Lung (tissue), 11 donors: ENCODE measurements at regions not wholly inside any gene's neighbourhood (a gene's known extent, or its start where the extent isn't known, plus 50 kb on each side); places are given as distances from the start of the nearest gene placed in this dataset.
A peak's percentile ranks its signal among the peaks of the same experiment; 100 is the strongest.

Experiments
- ATAC-seq: fragments of 200-7000 bp; cut with Tn5 transposase; one replicate; pipeline ENCODE4 v1.9.1; 2020; ENCODE audit warnings: moderate number of reproducible peaks; ENCODE audit not compliant: insufficient read depth, low FRiP score
- DNase-seq, 3 donors: peaks; one replicate each; pipeline ENCODE4 v3.0.0-alpha.2; 2013 to 2017
- H3K27ac ChIP-seq, 2 donors: one replicate each; pipeline ENCODE4 v1.5.1; 2013; ENCODE audit warnings: mild to moderate bottlenecking in 2 of 2, moderate library complexity in 2 of 2, control low read depth in 1 of 2, inconsistent platforms in 1 of 2, low read depth in 1 of 2, low read length in 1 of 2
- H3K27me3 ChIP-seq, 3 donors: one replicate each; pipeline ENCODE4 v1.5.1; 2013; ENCODE audit warnings: low read length in 2 of 3; ENCODE audit not compliant: control insufficient read depth in 3 of 3, insufficient read depth in 3 of 3
- H3K36me3 ChIP-seq, 4 donors: one replicate each; pipeline ENCODE4 v1.5.1; 2013; ENCODE audit warnings: low read length in 4 of 4, mild to moderate bottlenecking in 1 of 4, moderate library complexity in 1 of 4; ENCODE audit not compliant: control insufficient read depth in 4 of 4, insufficient read depth in 4 of 4
- H3K4me1 ChIP-seq, 5 donors: one replicate each; pipeline ENCODE4 v1.5.1; 2013; ENCODE audit warnings: low read length in 5 of 5, mild to moderate bottlenecking in 2 of 5, moderate library complexity in 1 of 5; ENCODE audit not compliant: control insufficient read depth in 5 of 5, insufficient read depth in 5 of 5
- H3K4me3 ChIP-seq: one replicate; pipeline ENCODE4 v1.5.1; 2013; ENCODE audit warnings: mild to moderate bottlenecking, control low read depth, moderate library complexity
- H3K9ac ChIP-seq, 2 donors: one replicate each; pipeline ENCODE4 v1.5.1; 2013; ENCODE audit warnings: low read length in 2 of 2, control low read depth in 1 of 2; ENCODE audit not compliant: insufficient read depth in 1 of 2
- H3K9me3 ChIP-seq, 4 donors: one replicate each; pipeline ENCODE4 v1.5.1; 2013; ENCODE audit warnings: low read length in 3 of 4, mild to moderate bottlenecking in 1 of 4, moderate library complexity in 1 of 4; ENCODE audit not compliant: control insufficient read depth in 4 of 4, insufficient read depth in 3 of 4
- WGBS, 2 donors: extraction: QIAGEN DNeasy Blood & Tissue Kit; methylation state at CpG; one replicate each; pipeline ENCODE4 v1.1.7; 2013; 5-methylcytosine and 5-hydroxymethylcytosine counted together
- TF ChIP-seq, protein P1 (sequence below): IDR thresholded peaks from 2 replicates; pipeline ENCODE4 v1.5.1; 2012; ENCODE audit warnings: mild to moderate bottlenecking; ENCODE audit errors: control extremely low read depth, extremely low read depth
- donor health status: control.
- donor health status: control.
- donor health status: Bipolar disorder and iron deficiency.
- donor health status: healthy.
- donor health status: DM: yes; HTN: yes; CAD: no.

DNA sequence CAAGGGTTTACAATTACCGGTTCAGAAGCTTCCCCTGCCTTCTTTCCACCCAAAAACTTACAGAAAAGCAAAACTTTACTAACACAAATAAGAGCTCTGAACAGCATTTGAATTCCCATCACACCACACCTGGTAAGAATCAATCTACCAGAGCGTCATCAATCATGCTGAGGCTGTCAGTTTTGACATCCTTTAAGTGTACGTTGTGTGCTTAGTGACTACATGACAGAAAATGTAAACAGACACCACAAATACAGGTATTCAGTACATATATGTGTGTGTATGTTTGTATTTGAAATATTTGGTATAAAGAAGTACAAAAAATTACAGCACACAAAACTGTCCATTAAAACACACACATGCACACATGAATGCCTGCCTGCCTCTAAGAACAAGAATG lies 523.5 kb downstream of the TMEM182 start:
- Histone ChIP-seq H3K27me3 (peaks cover 0 to 2% (median 0%) of the 10 kb centered on the region in 3 donors), H3K36me3 (no peaks in the 10 kb centered on the region), H3K9me3 (no peaks in the 10 kb centered on the region), H3K4me1 (no peaks in the 10 kb centered on the region), H3K27ac (no peak overlapping the region), H3K9ac (no peak overlapping the region), H3K4me3 (no peak overlapping the region)
- no peak for DNase-seq
- ATAC-seq, result no peak
- TF ChIP-seq, protein P1, sequence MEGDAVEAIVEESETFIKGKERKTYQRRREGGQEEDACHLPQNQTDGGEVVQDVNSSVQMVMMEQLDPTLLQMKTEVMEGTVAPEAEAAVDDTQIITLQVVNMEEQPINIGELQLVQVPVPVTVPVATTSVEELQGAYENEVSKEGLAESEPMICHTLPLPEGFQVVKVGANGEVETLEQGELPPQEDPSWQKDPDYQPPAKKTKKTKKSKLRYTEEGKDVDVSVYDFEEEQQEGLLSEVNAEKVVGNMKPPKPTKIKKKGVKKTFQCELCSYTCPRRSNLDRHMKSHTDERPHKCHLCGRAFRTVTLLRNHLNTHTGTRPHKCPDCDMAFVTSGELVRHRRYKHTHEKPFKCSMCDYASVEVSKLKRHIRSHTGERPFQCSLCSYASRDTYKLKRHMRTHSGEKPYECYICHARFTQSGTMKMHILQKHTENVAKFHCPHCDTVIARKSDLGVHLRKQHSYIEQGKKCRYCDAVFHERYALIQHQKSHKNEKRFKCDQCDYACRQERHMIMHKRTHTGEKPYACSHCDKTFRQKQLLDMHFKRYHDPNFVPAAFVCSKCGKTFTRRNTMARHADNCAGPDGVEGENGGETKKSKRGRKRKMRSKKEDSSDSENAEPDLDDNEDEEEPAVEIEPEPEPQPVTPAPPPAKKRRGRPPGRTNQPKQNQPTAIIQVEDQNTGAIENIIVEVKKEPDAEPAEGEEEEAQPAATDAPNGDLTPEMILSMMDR, result no peak
- WGBS, 2 donors, result 72 to 76% methylated on average over 3 of the region's 3 CpGs

- Histone ChIP-seq H3K27me3 (peaks cover 0 to 4% (median 2%) of the 10 kb centered on the region in 3 donors), H3K27ac (no peak overlapping the region), H3K4me1 (peaks cover 0 to 3% (median 0%) of the 10 kb centered on the region in 5 donors), H3K4me3 (no peak overlapping the region), H3K36me3 (no peaks in the 10 kb centered on the region), H3K9ac (no peak overlapping the region), H3K9me3 (no peaks in the 10 kb centered on the region)
- TF ChIP-seq, protein P1, result no peak
- ATAC-seq (no peak), DNase-seq (no peak)
- WGBS, 2 donors, result 92 to 95% methylated on average over 4 of the region's 4 CpGs
Observed at GRCh38 chr2:103287746-103288145, 525.9 kb downstream of the TMEM182 start.

GRCh38 chr2:103288696-103289095 lies 526.9 kb downstream of the TMEM182 start:
- no peak for DNase-seq
- TF ChIP-seq, protein P1, result no peak
- H3K9ac ChIP-seq, result no peak overlapping the region
- H3K4me1 ChIP-seq, result peaks cover 0 to 10% (median 0%) of the 10 kb centered on the region in 5 donors
- H3K27ac ChIP-seq, result no peak overlapping the region
- H3K27me3 ChIP-seq, result peaks cover 0 to 6% (median 2%) of the 10 kb centered on the region in 3 donors
- H3K36me3 ChIP-seq, result no peaks in the 10 kb centered on the region
- WGBS, 2 donors, result 64 to 66% methylated on average over 5 of the region's 5 CpGs
- H3K4me3 ChIP-seq, result no peak overlapping the region
- H3K9me3 ChIP-seq, result no peaks in the 10 kb centered on the region
- ATAC-seq, result no peak

DNA sequence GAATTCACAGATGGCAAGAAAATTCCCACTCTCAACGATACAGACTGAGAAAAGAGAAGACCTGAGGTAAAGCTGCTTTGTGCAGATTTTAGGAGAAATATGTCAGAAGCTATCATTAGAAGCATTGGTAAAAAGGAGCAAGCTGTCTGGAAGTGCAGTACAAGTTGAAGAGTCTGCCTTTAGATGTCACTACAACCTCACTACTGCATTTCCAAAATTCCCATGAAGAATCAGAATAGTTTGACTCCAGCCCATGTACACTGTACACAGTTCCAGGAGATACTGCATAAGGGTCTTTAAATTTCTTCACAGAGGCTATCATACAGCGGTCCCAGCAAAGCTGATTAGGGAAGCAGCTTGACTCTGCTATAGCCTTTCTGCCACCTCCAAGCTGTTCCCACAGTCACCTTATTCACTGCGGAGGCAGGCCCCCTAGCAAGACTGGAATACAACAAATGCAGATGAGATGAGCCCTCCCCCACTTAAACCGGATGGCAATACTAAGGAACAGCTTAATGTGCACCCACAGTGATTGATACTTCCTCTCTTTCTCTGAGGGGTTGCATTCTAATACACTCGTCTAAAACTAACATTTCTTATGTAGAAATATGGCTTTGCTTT lies 527.4 kb downstream of the TMEM182 start:
- TF ChIP-seq, protein P1, result no peak
- Histone ChIP-seq H3K27me3 (peaks cover 0 to 6% (median 2%) of the 10 kb centered on the region in 3 donors), H3K36me3 (no peaks in the 10 kb centered on the region), H3K9me3 (no peaks in the 10 kb centered on the region), H3K27ac (no peak overlapping the region), H3K4me1 (peaks cover 0 to 10% (median 0%) of the 10 kb centered on the region in 5 donors), H3K9ac (no peak overlapping the region), H3K4me3 (no peak overlapping the region)
- WGBS, 2 donors, result 31 to 34% methylated on average over 5 of the region's 5 CpGs
- ATAC-seq (no peak), DNase-seq (peak in 2 of 3 donors; percentile 65 to 79)
